Mesothelial cell of epicardium (in vitro differentiated cells): ENCODE measurements at regions not wholly inside any gene's neighbourhood (a gene's known extent, or its start where the extent isn't known, plus 50 kb on each side); places are given as distances from the start of the nearest gene placed in this dataset.

Experiments
- DNase-seq, 2 experiments: peaks; one replicate each; pipeline ENCODE4 v3.0.0; 2021; ENCODE audit warnings: low spot score in 2 of 2; ENCODE audit not compliant: unreplicated experiment in 2 of 2
- H3K27ac Mint-ChIP-seq: 2 replicates; pipeline ENCODE4 v1.8.0; 2021; ENCODE audit warnings: mixed read lengths
- H3K27me3 Mint-ChIP-seq: 2 replicates; pipeline ENCODE4 v1.8.0; 2021; ENCODE audit warnings: low read depth, mixed read lengths
- H3K36me3 Mint-ChIP-seq: 2 replicates; pipeline ENCODE4 v1.8.0; 2021; ENCODE audit warnings: mixed read lengths
- H3K4me1 Mint-ChIP-seq: 2 replicates; pipeline ENCODE4 v1.8.0; 2021; ENCODE audit warnings: mixed read lengths
- H3K4me3 Mint-ChIP-seq: 2 replicates; pipeline ENCODE4 v1.8.0; 2021; ENCODE audit warnings: mild to moderate bottlenecking, moderate library complexity, mixed read lengths
- H3K9me3 Mint-ChIP-seq: 2 replicates; pipeline ENCODE4 v1.8.0; 2021; ENCODE audit warnings: mixed read lengths
- TF ChIP-seq, protein P1 (sequence below): fragments of 200-600 bp; sonication (generic); IDR thresholded peaks from one replicate; pipeline ENCODE4 v1.5.0; 2021; ENCODE audit warnings: antibody characterized with exemption; ENCODE audit not compliant: unreplicated experiment

DNA sequence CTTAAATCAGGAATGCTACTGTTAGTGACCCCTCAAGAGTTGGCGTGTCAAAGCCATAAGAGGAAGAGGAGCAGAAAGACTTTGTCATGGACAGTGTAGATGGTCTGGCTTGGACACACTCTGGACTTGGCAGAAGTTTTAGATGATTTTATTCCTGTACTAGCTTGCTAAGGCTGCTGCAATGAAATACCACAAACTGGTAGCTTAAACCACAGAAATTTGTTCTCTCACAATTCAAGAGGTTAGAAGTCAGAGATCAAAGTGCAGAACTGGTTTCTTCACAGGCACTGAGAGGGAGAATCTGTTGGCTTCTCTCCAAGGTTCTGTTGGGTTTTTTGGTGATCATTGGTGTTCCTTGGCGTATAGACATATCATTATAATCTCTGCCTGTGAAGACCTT lies 869.8 kb upstream of the B3GALT2 start:
- no peaks in the 10 kb centered on the region for H3K36me3 Mint-ChIP-seq
- no peak overlapping the region for H3K27ac Mint-ChIP-seq
- TF ChIP-seq, protein P1, sequence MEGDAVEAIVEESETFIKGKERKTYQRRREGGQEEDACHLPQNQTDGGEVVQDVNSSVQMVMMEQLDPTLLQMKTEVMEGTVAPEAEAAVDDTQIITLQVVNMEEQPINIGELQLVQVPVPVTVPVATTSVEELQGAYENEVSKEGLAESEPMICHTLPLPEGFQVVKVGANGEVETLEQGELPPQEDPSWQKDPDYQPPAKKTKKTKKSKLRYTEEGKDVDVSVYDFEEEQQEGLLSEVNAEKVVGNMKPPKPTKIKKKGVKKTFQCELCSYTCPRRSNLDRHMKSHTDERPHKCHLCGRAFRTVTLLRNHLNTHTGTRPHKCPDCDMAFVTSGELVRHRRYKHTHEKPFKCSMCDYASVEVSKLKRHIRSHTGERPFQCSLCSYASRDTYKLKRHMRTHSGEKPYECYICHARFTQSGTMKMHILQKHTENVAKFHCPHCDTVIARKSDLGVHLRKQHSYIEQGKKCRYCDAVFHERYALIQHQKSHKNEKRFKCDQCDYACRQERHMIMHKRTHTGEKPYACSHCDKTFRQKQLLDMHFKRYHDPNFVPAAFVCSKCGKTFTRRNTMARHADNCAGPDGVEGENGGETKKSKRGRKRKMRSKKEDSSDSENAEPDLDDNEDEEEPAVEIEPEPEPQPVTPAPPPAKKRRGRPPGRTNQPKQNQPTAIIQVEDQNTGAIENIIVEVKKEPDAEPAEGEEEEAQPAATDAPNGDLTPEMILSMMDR, result no peak
- DNase-seq, result no peak
- H3K9me3 Mint-ChIP-seq, result peaks cover 29% of the 10 kb centered on the region
- H3K4me1 Mint-ChIP-seq, result peaks cover 3% of the 10 kb centered on the region
- no peak overlapping the region for H3K4me3 Mint-ChIP-seq
- no peaks in the 10 kb centered on the region for H3K27me3 Mint-ChIP-seq

DNA sequence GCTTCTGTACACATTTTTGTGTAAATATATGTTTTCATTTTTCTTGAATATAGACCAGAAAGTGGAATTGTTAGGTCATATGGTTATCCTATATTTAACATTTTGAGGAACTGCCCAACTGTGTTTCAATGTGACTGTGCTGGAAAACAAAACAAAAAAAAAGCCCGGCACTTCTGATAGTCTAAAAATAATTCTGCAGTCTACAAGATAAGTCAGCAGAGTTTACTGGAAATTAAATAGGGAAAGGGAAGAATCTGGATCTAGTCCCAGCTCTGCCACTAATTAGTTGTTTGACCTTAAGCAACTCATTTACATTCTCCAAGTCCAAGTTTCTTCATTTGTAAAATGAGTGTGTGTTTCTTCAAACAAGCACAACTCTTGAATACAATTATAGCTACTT lies 869.1 kb upstream of the B3GALT2 start:
- Mint-ChIP-seq H3K27me3 (no peaks in the 10 kb centered on the region), H3K4me3 (no peak overlapping the region), H3K9me3 (peaks cover 28% of the 10 kb centered on the region), H3K4me1 (peaks cover 3% of the 10 kb centered on the region), H3K27ac (peak overlapping the region; percentile 64), H3K36me3 (no peaks in the 10 kb centered on the region)
- TF ChIP-seq, protein P1, result no peak
- DNase-seq, result no peak

DNA sequence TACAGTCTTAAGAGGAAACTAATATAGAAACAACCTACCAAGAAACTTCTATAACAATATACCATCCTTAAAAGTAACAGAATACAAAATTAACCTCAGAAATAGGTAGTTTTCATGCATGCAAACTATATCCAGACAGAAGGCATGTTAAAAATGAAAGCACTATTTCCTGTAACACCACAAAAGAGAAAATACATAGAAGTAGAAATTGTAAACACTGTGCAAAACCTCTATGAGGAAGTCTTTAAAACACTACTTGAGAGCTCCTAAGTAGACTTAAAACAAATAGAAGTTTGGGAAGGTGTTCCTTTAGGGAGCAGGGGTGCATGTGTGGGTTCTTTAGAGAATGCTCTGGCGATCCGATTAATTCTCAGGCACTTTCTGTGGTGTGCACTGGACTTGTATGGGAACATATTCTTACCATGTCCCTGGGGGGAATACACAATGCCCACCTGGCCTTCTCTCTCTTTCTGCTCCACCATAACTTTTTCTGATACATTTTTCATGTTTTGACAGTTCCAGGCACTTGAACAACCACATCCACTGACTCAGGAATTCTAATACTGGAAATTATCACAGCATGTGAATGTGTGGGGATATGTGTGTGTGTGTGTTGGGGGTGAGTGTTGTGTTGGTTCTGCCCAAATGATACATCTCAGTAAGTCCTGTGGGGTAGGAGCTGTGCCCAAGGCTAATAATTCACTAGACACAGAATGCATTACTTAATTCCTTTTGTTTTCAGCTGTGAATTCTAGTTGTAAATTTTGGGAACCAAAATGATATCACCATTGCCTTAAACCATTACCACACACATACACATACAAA lies 866.3 kb upstream of the B3GALT2 start:
- TF ChIP-seq, protein P1, result no peak
- H3K4me1 Mint-ChIP-seq, result peaks cover 7% of the 10 kb centered on the region
- H3K36me3 Mint-ChIP-seq, result no peaks in the 10 kb centered on the region
- no peak for DNase-seq
- H3K27me3 Mint-ChIP-seq, result no peaks in the 10 kb centered on the region
- H3K27ac Mint-ChIP-seq, result no peak overlapping the region
- peaks cover 9% of the 10 kb centered on the region for H3K9me3 Mint-ChIP-seq
- no peak overlapping the region for H3K4me3 Mint-ChIP-seq

DNA sequence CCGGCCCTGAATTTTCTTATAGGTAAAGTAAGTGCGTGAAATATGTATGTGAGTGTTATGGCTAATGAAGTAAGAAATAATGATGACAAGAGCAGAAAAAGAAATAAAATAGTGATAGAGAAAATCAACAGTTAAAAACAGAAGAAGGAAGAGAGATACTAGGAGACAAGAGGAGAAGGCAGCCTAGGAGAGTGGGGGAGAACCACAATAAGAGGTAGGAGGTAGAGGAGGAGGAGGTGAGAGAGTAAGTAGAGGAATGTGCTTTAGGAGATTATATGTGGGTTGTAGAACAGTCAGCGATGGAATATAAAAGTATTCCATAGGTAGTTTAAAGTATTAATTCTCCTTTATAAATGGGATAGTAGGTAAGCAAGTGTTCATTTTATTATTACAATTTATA lies 861.5 kb upstream of the B3GALT2 start:
- Mint-ChIP-seq H3K4me1 (peaks cover 7% of the 10 kb centered on the region), H3K36me3 (no peaks in the 10 kb centered on the region), H3K9me3 (peaks cover 3% of the 10 kb centered on the region), H3K27me3 (no peaks in the 10 kb centered on the region), H3K4me3 (no peak overlapping the region), H3K27ac (no peak overlapping the region)
- TF ChIP-seq, protein P1, result no peak
- no peak for DNase-seq

DNA sequence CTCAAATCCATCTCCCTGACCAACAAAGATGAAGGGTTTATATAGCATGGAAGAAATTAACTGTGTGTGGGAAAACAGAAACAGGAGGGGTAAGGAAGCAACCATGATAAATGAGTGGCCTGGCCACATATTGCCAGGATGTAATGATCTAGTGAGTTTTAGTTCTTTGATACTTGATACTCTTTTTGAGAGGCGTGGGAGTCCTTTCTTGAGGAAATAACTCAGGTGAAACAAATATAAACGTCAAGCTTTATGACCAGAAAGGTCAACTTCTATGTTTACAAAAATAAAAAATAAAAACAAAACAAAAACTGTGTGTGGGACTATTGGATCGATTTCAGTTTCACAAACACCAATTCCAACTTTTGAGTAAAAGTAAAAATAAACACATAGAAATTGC lies 860.8 kb upstream of the B3GALT2 start:
- DNase-seq, result no peak
- Mint-ChIP-seq H3K36me3 (no peaks in the 10 kb centered on the region), H3K27me3 (no peaks in the 10 kb centered on the region), H3K9me3 (peaks cover 3% of the 10 kb centered on the region), H3K27ac (no peak overlapping the region), H3K4me3 (no peak overlapping the region), H3K4me1 (peaks cover 7% of the 10 kb centered on the region)
- TF ChIP-seq, protein P1, result no peak
